Epidermal melanocyte (primary cell): ENCODE measurements at regions not wholly inside any gene's neighbourhood (a gene's known extent, or its start where the extent isn't known, plus 50 kb on each side); places are given as distances from the start of the nearest gene placed in this dataset.
A peak's percentile ranks its signal among the peaks of the same experiment; 100 is the strongest.

Experiments
- DNase-seq: peaks from one replicate; pipeline ENCODE4 v3.0.0; 2011; ENCODE audit warnings: low spot score; ENCODE audit not compliant: insufficient read length

- DNase-seq: no peak
These were observed 185.1 kb downstream of the CLIC5 start for GRCh38 chr6:45830441-45831139.

- DNase-seq: no peak
These were observed 185.8 kb downstream of the CLIC5 start for GRCh38 chr6:45829873-45830272.

GRCh38 chr6:45827952-45828530, 187.6 kb downstream of the CLIC5 start:
- DNase-seq: no peak

GRCh38 chr6:45822873-45823272, 192.8 kb downstream of the CLIC5 start:
- DNase-seq: no peak

- no peak for DNase-seq
These were observed 193.3 kb downstream of the CLIC5 start for GRCh38 chr6:45822246-45822812.

- DNase-seq: no peak
These were observed 197.0 kb downstream of the CLIC5 start for GRCh38 chr6:45818655-45819054.

- DNase-seq: no peak
These were observed 198.9 kb downstream of the CLIC5 start for GRCh38 chr6:45816674-45817297.

- no peak for DNase-seq
These were observed 200.1 kb downstream of the CLIC5 start for GRCh38 chr6:45815466-45816125.

GRCh38 chr6:45814772-45815171, 200.9 kb downstream of the CLIC5 start:
- no peak for DNase-seq

- DNase-seq: no peak
These were observed 201.7 kb downstream of the CLIC5 start for GRCh38 chr6:45813943-45814342.

- peak; percentile 60 for DNase-seq
These were observed 202.7 kb downstream of the CLIC5 start for GRCh38 chr6:45812922-45813321.

GRCh38 chr6:45808917-45809316, 206.7 kb downstream of the CLIC5 start:
- no peak for DNase-seq

- DNase-seq: no peak
These were observed 207.5 kb downstream of the CLIC5 start for GRCh38 chr6:45808042-45808645.

- no peak for DNase-seq
These were observed 208.2 kb downstream of the CLIC5 start for GRCh38 chr6:45807311-45808041.

GRCh38 chr6:45806172-45806571, 209.5 kb downstream of the CLIC5 start:
- DNase-seq: no peak

GRCh38 chr6:45803071-45803470, 212.6 kb downstream of the CLIC5 start:
- DNase-seq: no peak

GRCh38 chr6:45801471-45802289, 214.0 kb downstream of the CLIC5 start:
- DNase-seq: peak; percentile 53

- DNase-seq: no peak
These were observed 214.7 kb downstream of the CLIC5 start for GRCh38 chr6:45800911-45801310.

- DNase-seq: no peak
These were observed 220.0 kb downstream of the CLIC5 start for GRCh38 chr6:45795678-45796077.

GRCh38 chr6:45794465-45794864, 221.2 kb downstream of the CLIC5 start:
- DNase-seq: no peak
